Stromal cell of bone marrow (primary cell): ENCODE measurements at regions not wholly inside any gene's neighbourhood (a gene's known extent, or its start where the extent isn't known, plus 50 kb on each side); places are given as distances from the start of the nearest gene placed in this dataset.
A peak's percentile ranks its signal among the peaks of the same experiment; 100 is the strongest.
"Not testable (repeated sequence)": the region's sequence is repeated elsewhere in the genome, so short reads cannot be mapped to it uniquely, and the experiment has no call there.

ENCODE experiments used
- DNase-seq: peaks from one replicate; pipeline ENCODE4 v3.0.0-alpha.2; 2012; ENCODE audit warnings: low read depth

- DNase-seq = no peak
These were observed 156.5 kb upstream of the L3MBTL4 start for GRCh38 chr18:6571239-6571602.

DNA sequence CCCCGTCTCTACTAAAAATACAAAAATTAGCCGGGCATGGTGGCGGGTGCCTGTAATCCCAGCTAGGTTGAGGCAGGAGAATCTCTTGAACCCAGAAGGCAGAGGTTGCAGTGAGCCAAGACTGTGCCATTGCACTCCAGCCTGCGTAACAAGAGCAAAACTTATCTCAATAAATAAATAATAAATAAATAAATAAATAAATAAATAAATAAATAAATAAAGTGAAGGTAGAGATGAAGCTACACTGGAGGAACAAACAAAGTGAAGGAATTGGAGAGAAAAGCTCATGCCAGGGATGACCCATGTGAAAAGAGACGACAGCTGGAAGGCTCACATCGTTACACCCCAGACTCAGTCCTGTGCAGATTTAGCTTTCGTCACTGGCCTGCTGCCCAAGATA lies 157.3 kb upstream of the ARHGAP28 start:
- not testable (repeated sequence) for DNase-seq

GRCh38 chr18:6574631-6575030 lies 154.9 kb upstream of the ARHGAP28 start:
- DNase-seq = no peak

GRCh38 chr18:6575908-6576307 lies 153.6 kb upstream of the ARHGAP28 start:
- no peak for DNase-seq

- no peak for DNase-seq
These were observed 152.7 kb upstream of the ARHGAP28 start for GRCh38 chr18:6576718-6577375.

DNA sequence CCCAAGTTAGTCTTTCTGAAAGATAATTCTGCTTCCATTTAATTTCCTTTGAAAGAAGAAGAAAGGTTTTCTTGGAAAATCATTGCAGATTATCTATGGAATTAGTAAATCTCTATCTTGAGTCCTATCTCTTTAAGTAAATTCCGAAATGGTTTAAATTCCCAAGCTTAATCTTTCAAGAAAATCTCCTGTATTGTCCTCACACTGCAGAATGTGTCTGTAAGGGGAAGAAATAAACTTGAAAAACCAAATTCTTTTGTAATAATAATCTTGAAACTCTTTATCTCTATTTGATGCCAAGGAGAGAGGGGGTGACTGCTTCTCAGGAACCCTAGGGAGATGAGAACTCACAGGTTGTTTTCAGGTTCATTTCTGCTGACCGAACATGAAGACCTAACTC lies 150.8 kb upstream of the ARHGAP28 start:
- DNase-seq = no peak

DNA sequence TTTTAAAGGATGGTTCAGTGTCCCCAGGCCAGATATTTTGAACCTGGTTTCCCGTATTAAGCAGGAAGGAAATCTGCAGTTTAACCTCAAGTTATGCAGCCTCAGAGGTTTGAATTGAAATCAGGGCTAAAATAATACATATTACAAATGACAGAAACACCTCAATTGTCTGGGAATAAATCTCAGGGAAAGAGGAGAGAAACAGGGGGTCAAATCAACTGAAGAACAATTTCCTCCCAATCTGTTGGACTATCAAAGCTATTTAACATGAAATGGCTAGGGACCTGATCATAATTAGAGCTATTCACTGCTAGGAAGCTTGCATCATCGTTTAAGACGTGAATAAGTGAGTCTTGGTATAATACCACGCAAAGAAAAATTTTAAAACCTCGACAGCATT lies 150.0 kb upstream of the ARHGAP28 start:
- no peak for DNase-seq

GRCh38 chr18:6580401-6580800 lies 149.1 kb upstream of the ARHGAP28 start:
- no peak for DNase-seq

DNA sequence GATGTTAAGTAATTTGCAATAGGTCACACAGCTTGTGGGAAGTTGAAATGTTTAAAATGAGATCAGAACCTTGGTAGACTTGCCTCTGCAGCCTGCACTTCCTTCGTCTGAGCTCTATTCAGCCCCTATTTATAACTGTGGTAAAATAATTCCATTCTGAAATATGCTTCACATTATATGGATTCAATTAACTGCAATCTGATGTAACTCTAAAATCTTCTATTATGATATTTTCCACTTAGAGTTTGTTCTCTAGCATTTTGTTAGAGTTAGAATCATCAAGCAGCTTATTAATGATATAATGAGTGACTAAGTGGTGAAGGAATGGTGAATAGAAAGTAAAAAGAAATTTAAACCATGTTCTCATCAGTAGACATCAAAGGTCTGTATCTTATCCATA lies 139.6 kb upstream of the ARHGAP28 start:
- DNase-seq = no peak

DNA sequence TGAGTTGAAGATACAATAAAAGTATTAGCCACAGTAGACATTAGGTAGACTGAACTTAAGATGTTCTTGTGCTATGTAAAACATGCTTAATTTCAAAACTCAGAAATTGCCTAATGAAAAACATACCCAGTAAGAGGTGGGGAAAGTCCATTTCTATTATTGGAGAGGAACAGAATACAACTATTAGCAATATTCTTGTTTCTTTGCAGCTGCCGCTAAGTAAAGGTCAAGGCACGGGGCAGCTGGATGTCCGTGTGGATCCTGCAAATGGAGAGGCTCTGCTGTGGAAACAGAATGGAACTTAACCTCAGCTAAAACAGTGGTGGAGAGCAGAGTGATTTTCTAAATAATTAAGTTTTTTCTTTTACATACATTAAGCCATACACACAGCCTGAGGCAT lies 139.2 kb upstream of the ARHGAP28 start:
- DNase-seq = no peak

DNA sequence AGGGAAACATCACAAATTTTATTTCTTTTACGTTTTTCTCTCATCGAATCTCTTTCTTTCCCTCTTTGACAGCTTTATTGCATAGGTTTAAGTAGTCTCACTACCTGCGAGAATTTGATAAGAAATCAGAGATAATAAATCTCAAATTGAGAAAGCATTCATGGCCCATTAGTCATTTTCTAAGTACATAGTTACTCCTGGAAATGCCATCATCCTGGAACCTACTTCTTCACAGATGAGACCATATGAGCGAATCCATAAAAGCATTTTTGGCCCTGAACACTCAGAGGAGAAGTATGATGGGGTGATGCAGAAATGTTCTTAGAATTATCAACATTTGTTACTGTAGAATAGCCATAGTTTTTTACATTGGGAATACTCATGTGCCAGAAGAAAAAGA lies 138.0 kb upstream of the ARHGAP28 start:
- DNase-seq = no peak

- no peak for DNase-seq
These were observed 137.0 kb upstream of the ARHGAP28 start for GRCh38 chr18:6592522-6592921.

DNA sequence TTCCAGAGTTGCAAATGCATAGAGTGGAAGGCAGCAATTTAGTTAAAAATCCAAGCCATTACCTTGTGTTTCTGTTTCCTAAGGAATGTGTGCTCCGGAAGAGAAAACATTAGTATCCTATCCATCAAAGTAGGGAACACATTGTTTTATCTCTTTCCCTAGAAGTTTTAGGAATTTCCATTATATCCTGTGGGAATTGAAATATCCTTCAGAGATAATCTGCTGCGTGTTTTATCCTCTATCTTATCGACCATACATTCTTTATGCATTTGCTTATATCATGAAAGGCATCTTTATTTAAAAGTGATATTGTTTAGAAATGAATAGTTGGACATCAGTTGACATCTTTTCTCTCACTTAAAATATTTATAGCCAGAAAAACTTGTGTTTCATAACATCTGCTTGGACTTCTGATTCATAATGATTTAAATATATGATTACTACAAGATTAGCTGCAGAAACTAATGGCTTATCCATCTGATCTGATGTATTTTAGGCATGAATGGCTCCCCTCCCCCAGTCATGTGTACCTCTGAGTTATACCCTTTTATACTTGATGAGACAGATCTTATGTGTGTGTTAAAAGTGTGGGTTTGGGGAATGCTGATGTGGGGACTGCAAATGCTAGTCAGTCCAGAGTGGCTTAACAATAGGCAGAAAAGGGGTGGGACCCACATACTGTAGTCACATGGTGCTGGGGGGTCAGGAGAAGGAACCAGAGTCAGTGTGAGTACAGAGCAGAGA lies 136.2 kb upstream of the ARHGAP28 start:
- DNase-seq = no peak

- no peak for DNase-seq
These were observed 133.8 kb upstream of the ARHGAP28 start for GRCh38 chr18:6595666-6596065.

DNA sequence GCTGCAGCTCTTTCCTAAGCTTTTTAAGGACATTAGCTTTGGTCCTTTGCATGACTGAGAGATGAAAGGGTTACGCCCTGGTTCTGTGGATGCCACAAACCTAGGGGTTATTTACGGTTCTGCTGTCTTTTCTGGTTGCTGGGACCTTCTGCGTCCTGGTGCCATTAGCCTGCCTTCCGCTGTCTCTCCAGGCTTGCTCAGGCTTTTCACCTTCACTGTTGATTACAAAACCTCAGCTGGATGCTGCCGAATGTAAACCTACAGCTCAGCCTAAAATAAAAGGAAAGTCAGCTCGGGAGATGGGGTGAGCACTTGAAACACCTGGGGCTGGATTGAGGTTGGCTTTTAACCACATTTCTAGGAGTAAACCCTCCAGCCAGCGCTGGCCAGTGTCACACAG lies 130.9 kb upstream of the ARHGAP28 start:
- DNase-seq = no peak

DNA sequence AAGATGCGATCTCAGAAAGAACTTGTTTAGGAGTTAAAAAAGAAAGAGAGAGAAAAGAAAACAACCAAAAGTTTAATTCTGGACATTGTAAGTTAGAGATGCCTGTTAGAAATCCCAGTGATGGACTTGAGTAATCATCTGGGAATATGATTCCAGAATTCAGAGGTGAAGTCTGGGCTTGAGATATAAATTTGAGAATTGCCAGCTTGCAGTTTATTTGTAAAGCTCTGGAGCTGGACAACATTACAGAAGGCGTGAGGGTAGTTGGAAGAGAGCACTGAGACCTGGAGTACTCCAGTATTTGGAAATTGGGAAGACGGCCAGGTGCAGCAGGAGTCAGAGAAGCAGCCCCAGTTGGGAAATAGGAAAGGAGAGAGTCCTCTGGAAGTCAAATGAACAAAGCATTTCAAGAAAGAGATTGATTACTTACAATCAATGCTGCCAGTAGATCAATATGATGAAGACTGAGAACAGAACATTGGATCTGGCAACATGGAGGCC lies 128.8 kb upstream of the ARHGAP28 start:
- DNase-seq = no peak

DNA sequence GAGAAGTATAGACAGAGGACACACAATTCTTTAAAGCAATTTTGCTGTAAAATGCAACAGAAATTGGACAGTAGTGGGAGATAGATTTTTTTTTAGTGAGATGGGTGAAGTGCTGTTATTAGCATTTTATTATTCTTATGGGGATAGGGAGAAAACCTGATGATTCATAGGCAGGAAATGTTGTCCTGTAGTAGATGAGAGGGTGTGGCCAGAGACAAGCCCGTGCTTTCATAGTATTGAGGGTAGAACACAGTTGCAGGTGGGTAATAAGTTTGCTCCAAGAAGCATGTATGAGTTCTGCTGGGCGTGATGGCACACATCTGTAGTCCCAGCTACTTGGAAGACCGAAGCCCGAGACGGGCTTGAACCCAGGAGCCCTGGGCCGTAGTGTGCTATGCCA lies 128.3 kb upstream of the ARHGAP28 start:
- DNase-seq = no peak

GRCh38 chr18:6602365-6602764 lies 127.2 kb upstream of the ARHGAP28 start:
- no peak for DNase-seq

DNA sequence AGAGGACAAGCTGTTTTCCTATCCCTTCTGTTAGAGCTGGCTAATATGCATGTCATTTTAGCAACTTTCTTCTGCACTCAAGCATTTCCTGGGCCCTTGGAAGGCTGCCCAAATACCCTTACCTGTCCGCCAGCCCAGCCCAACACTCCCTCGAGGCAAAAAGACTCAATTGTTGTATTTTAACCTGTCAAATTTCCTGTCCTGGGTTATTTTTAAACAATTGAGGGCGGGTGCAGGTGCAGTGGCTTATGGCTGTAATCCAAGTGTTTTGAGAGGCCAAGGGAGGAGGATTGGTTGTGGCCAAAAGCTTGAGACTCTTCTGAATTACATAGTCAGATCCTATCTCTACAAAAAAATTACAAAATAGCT lies 125.0 kb upstream of the ARHGAP28 start:
- DNase-seq = no peak

DNA sequence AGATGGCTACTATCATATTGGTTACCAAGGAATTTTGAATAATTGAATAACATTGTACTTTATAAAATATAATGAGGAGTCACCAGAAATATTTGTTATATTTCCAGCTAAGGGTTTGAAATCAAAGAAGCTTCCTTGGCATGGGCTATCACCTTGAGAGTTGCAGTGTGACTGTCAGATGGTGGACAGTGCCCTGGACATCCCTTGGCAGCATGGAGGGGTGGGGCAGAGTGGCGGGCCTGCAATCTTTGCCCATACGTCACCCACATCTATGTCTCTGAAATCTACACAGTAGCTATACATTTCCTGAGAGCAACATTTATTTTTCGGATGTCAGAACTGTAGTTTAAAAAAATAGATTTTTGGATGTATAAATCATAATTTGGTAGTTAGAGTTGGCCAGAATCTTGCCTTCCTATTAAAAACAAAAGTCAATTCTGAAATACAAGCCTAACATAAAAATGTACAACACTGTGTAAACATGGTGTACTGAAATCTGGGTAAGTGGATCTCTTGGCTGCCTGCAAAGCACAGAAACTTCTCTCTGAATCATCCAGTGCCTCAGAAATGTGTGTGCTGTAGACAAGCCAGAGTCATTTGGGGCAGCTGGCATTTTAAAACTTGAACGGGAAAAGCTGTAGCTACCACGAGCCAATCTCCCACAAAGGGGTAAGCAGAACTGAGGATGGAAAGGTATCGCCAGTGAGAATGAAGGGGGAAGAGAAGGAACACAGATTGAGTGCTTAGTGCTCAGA lies 124.2 kb upstream of the ARHGAP28 start:
- peak; percentile 61 for DNase-seq

DNA sequence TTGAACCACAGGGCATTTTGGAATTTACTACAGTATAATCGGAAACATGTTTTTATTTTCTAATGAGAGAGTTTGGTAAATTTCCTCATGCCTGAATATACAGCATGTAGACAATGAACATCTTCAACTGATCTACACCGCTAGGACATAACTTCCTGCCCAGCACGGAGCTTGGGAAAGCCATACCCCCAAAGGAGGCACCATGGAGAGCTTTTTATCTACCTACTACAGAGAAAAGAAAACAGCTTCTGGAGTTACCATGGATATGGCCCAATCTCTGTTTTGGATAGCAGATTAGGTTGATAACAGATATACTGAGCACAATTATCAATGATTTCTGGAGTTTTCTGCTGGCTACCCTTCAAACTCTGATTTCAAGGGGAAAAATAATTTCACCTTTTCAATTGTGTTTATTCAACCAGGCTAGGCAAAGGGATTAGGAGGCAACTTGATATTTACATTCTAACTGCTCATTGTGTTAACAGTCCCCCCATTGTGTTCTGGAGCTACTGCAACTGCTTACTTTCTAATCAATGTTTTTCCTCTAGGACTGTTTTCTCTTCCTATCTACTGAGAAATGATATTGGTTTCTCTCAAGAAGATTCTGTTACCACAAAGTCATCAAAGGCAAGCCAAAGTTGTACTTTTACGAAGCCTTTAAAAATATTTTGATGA lies 123.0 kb upstream of the ARHGAP28 start:
- DNase-seq = no peak

GRCh38 chr18:6607343-6607742 lies 122.2 kb upstream of the ARHGAP28 start:
- no peak for DNase-seq
